Liver (tissue), 8 donors: ENCODE measurements at regions not wholly inside any gene's neighbourhood (a gene's known extent, or its start where the extent isn't known, plus 50 kb on each side); places are given as distances from the start of the nearest gene placed in this dataset.

Experiments
- DNase-seq: peaks from one replicate; pipeline ENCODE4 v3.0.0-alpha.2; 2017; ENCODE audit warnings: low spot score
- H3K27ac ChIP-seq, 2 donors: one replicate each; pipeline ENCODE4 v1.7.0; 2013; ENCODE audit warnings: inconsistent platforms in 2 of 2, low read length in 2 of 2, control low read depth in 1 of 2, low read depth in 1 of 2, mild to moderate bottlenecking in 1 of 2
- H3K27me3 ChIP-seq, 4 donors: one replicate each; pipeline versions ENCODE4 v1.6.1 to v1.7.0; 2013; ENCODE audit warnings: low read length in 3 of 4, inconsistent platforms in 1 of 4, mild to moderate bottlenecking in 1 of 4, moderate library complexity in 1 of 4; ENCODE audit not compliant: control insufficient read depth in 4 of 4, insufficient read depth in 4 of 4
- H3K36me3 ChIP-seq, 4 donors: one replicate each; pipeline versions ENCODE4 v1.6.1 to v1.7.0; 2013; ENCODE audit warnings: low read length in 3 of 4, mild to moderate bottlenecking in 3 of 4, low read depth in 1 of 4, moderate library complexity in 1 of 4; ENCODE audit not compliant: control insufficient read depth in 4 of 4, insufficient read depth in 3 of 4
- H3K4me1 ChIP-seq, 4 donors: one replicate each; pipeline versions ENCODE4 v1.6.1 to v1.7.0; 2013; ENCODE audit warnings: low read length in 3 of 4, mild to moderate bottlenecking in 3 of 4, moderate library complexity in 1 of 4; ENCODE audit not compliant: control insufficient read depth in 4 of 4, insufficient read depth in 4 of 4
- H3K4me3 ChIP-seq, 3 donors: one replicate each; pipeline versions ENCODE4 v1.6.1 to v1.7.0; 2013; ENCODE audit warnings: low read length in 3 of 3, control low read depth in 1 of 3, low read depth in 1 of 3, mild to moderate bottlenecking in 1 of 3
- H3K9ac ChIP-seq, 2 donors: one replicate each; pipeline ENCODE4 v1.7.0; 2013; ENCODE audit warnings: low read length in 2 of 2, mild to moderate bottlenecking in 2 of 2, moderate library complexity in 2 of 2, control low read depth in 1 of 2, low read depth in 1 of 2
- H3K9me3 ChIP-seq, 4 donors: one replicate each; pipeline versions ENCODE4 v1.6.1 to v1.7.0; 2013; ENCODE audit warnings: low read length in 3 of 4; ENCODE audit not compliant: control insufficient read depth in 4 of 4
- CTCF ChIP-seq: fragments of 150-350 bp; IDR thresholded peaks from 2 replicates; pipeline ENCODE4 v1.5.1; 2017; ENCODE audit warnings: improper control_type of control experiment, low read depth, low read length; ENCODE audit not compliant: missing input control
- EGR1 ChIP-seq, 2 donors: IDR thresholded peaks; 2 replicates each; pipeline ENCODE4 v1.6.1; 2016 to 2018; ENCODE audit warnings: antibody characterized with exemption in 2 of 2, low read depth in 2 of 2
- FOXA1 ChIP-seq: IDR thresholded peaks from 2 replicates; pipeline ENCODE4 v1.6.1; 2016; ENCODE audit warnings: antibody characterized with exemption
- FOXA2 ChIP-seq: IDR thresholded peaks from 2 replicates; pipeline ENCODE4 v1.6.1; 2016; ENCODE audit warnings: antibody characterized with exemption
- GABPA ChIP-seq, 2 donors: IDR thresholded peaks in 1 of 2; conservative IDR thresholded peaks in 1 of 2; 2 replicates each; pipeline ENCODE4 v1.6.1; 2016; ENCODE audit warnings: antibody characterized with exemption in 2 of 2, mild to moderate bottlenecking in 1 of 2, moderate library complexity in 1 of 2
- HNF4A ChIP-seq, 2 donors: conservative IDR thresholded peaks; 2 replicates each; pipeline ENCODE4 v1.6.1; 2016; ENCODE audit warnings: antibody characterized with exemption in 2 of 2, mild to moderate bottlenecking in 2 of 2
- HNF4G ChIP-seq: IDR thresholded peaks from 2 replicates; pipeline ENCODE4 v1.6.1; 2016; ENCODE audit warnings: antibody characterized with exemption
- JUND ChIP-seq, 2 donors: IDR thresholded peaks; 2 replicates each; pipeline ENCODE4 v1.6.1; 2016; ENCODE audit warnings: antibody characterized with exemption in 2 of 2
- MAX ChIP-seq: IDR thresholded peaks from 2 replicates; pipeline ENCODE4 v1.6.1; 2016; ENCODE audit warnings: antibody characterized with exemption
- NR2F2 ChIP-seq: IDR thresholded peaks from 2 replicates; pipeline ENCODE4 v1.6.1; 2016; ENCODE audit warnings: antibody characterized with exemption
- RAD21 ChIP-seq, 2 donors: IDR thresholded peaks; 2 replicates each; pipeline ENCODE4 v1.6.1; 2016; ENCODE audit warnings: antibody characterized with exemption in 2 of 2, mild to moderate bottlenecking in 2 of 2
- REST ChIP-seq: IDR thresholded peaks from 2 replicates; pipeline ENCODE4 v1.6.1; 2016; ENCODE audit warnings: antibody characterized with exemption, mild to moderate bottlenecking
- RXRA ChIP-seq, 2 donors: IDR thresholded peaks; 2 replicates each; pipeline ENCODE4 v1.6.1; 2017 to 2018; ENCODE audit warnings: antibody characterized with exemption in 2 of 2, mild to moderate bottlenecking in 1 of 2
- SP1 ChIP-seq: IDR thresholded peaks from 2 replicates; pipeline ENCODE4 v1.6.1; 2018; ENCODE audit warnings: antibody characterized with exemption, mild to moderate bottlenecking
- TAF1 ChIP-seq: conservative IDR thresholded peaks from 2 replicates; pipeline ENCODE4 v1.6.1; 2016; ENCODE audit warnings: antibody characterized with exemption, mild to moderate bottlenecking
- YY1 ChIP-seq: IDR thresholded peaks from 2 replicates; pipeline ENCODE4 v1.6.1; 2016; ENCODE audit warnings: antibody characterized with exemption, mild to moderate bottlenecking
- WGBS: extraction: QIAGEN DNeasy Blood & Tissue Kit; methylation state at CpG from one replicate; pipeline ENCODE4 v1.1.7; 2013; 5-methylcytosine and 5-hydroxymethylcytosine counted together
- TF ChIP-seq, protein P1 (sequence below): IDR thresholded peaks from 2 replicates; pipeline ENCODE4 v1.6.1; 2016; ENCODE audit warnings: antibody characterized with exemption
- TF ChIP-seq, protein P2 (sequence below): IDR thresholded peaks from 2 replicates; pipeline ENCODE4 v1.6.1; 2016; ENCODE audit warnings: antibody characterized with exemption
- donor health status: healthy.
- donor health status: healthy.
- donor health status: healthy.
- donor health status: healthy.
- donor health status: healthy.

- H3K9me3 ChIP-seq = no peaks in the 10 kb centered on the region
- H3K9ac ChIP-seq = no peak overlapping the region
- no peak overlapping the region for H3K27ac ChIP-seq
- DNase-seq = no peak
- H3K27me3 ChIP-seq = no peaks in the 10 kb centered on the region
- no peak for TF ChIP-seq RAD21 (IDR thresholded peaks at IDR 0.05)
- TF ChIP-seq HNF4G = no peak
- TF ChIP-seq, protein P1, sequence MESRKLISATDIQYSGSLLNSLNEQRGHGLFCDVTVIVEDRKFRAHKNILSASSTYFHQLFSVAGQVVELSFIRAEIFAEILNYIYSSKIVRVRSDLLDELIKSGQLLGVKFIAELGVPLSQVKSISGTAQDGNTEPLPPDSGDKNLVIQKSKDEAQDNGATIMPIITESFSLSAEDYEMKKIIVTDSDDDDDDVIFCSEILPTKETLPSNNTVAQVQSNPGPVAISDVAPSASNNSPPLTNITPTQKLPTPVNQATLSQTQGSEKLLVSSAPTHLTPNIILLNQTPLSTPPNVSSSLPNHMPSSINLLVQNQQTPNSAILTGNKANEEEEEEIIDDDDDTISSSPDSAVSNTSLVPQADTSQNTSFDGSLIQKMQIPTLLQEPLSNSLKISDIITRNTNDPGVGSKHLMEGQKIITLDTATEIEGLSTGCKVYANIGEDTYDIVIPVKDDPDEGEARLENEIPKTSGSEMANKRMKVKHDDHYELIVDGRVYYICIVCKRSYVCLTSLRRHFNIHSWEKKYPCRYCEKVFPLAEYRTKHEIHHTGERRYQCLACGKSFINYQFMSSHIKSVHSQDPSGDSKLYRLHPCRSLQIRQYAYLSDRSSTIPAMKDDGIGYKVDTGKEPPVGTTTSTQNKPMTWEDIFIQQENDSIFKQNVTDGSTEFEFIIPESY = no peak
- no peak for TF ChIP-seq FOXA1
- TF ChIP-seq YY1 = no peak
- TF ChIP-seq, protein P2, sequence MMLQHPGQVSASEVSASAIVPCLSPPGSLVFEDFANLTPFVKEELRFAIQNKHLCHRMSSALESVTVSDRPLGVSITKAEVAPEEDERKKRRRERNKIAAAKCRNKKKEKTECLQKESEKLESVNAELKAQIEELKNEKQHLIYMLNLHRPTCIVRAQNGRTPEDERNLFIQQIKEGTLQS = no peak
- TF ChIP-seq RXRA (IDR thresholded peaks at IDR 0.05) = no peak
- TF ChIP-seq MAX = no peak
- TF ChIP-seq TAF1 = no peak
- TF ChIP-seq JUND (IDR thresholded peaks at IDR 0.05) = no peak
- TF ChIP-seq HNF4A (conservative IDR thresholded peaks at IDR 0.05) = no peak
- no peak for TF ChIP-seq SP1
- TF ChIP-seq REST = no peak
- TF ChIP-seq NR2F2 = no peak
- TF ChIP-seq EGR1 (IDR thresholded peaks at IDR 0.05; ENCODE audit: low read depth in 2 of 2) = no peak
- TF ChIP-seq GABPA (IDR thresholded peaks at IDR 0.05 in 1 of 2, conservative IDR thresholded peaks at IDR 0.05 in 1 of 2) = no peak
- TF ChIP-seq CTCF = no peak
- no peak for TF ChIP-seq FOXA2
- peaks cover 0 to 2% (median 0%) of the 10 kb centered on the region in 4 donors for H3K4me1 ChIP-seq
- no peaks in the 10 kb centered on the region for H3K36me3 ChIP-seq
- H3K4me3 ChIP-seq = no peak overlapping the region
Measured at GRCh38 chr2:234136461-234136860, 86.0 kb downstream of the SPP2 start.

GRCh38 chr2:234135750-234136221, 85.3 kb downstream of the SPP2 start:
- Histone ChIP-seq H3K36me3 (no peaks in the 10 kb centered on the region), H3K4me3 (no peak overlapping the region), H3K27me3 (no peaks in the 10 kb centered on the region), H3K9ac (no peak overlapping the region), H3K4me1 (peaks cover 0 to 2% (median 0%) of the 10 kb centered on the region in 4 donors), H3K27ac (no peak overlapping the region), H3K9me3 (no peaks in the 10 kb centered on the region)
- DNase-seq = peak; percentile 36
- WGBS = 55% methylated on average over 16 of the region's 16 CpGs
- TF ChIP-seq FOXA1 (no peak), HNF4A (conservative IDR thresholded peaks at IDR 0.05) (peak in 1 of 2 donors; percentile 8), NR2F2 (no peak), RXRA (IDR thresholded peaks at IDR 0.05) (no peak), RAD21 (IDR thresholded peaks at IDR 0.05) (peak; percentile 91 to 93), SP1 (no peak), EGR1 (IDR thresholded peaks at IDR 0.05; ENCODE audit: low read depth in 2 of 2) (no peak), FOXA2 (no peak), TAF1 (no peak), GABPA (IDR thresholded peaks at IDR 0.05 in 1 of 2, conservative IDR thresholded peaks at IDR 0.05 in 1 of 2) (no peak), REST (no peak), JUND (IDR thresholded peaks at IDR 0.05) (no peak)
- TF ChIP-seq, protein P1 = no peak
- TF ChIP-seq, protein P2 = no peak
